Panc1 (cell line): ENCODE measurements at regions not wholly inside any gene's neighbourhood (a gene's known extent, or its start where the extent isn't known, plus 50 kb on each side); places are given as distances from the start of the nearest gene placed in this dataset.

Experiments
- ATAC-seq: fragments of 200-7000 bp; cut with Tn5 transposase; 2 replicates; pipeline ENCODE4 v1.9.1; 2020; ENCODE audit warnings: mild to moderate bottlenecking, moderate library complexity
- BruUV-seq: library from RNA; stranded (reverse); fragments of 400-500 nt; replicated peaks from 2 replicates; lab custom pipeline; 2021; lab: Mats Ljungman, UMichigan
- CTCF ChIA-PET: fragments of 300-600 bp; sonication (Branson Sonifier 250); formaldehyde crosslinking; loops from one replicate; lab custom pipeline; 2022; ENCODE audit warnings: antibody characterized with exemption; lab: Charles Lee
- POLR2A ChIA-PET: fragments of 300-600 bp; sonication (Branson Sonifier 250); formaldehyde crosslinking; loops from one replicate; lab custom pipeline; 2022; ENCODE audit warnings: antibody characterized with exemption; lab: Charles Lee
- DNase-seq: peaks from one replicate; pipeline ENCODE4 v3.0.0-alpha.2; 2010; ENCODE audit warnings: low read depth, low spot score
- H3K27ac ChIP-seq: 2 replicates; pipeline ENCODE4 v1.5.1; 2011; ENCODE audit warnings: mild to moderate bottlenecking, low read length, inconsistent platforms
- H3K27me3 ChIP-seq: fragments of 200-500 bp; sonication (Bioruptor generic); 2 replicates; pipeline ENCODE4 v1.6.0; 2014; ENCODE audit warnings: low read length, inconsistent platforms; ENCODE audit not compliant: control insufficient read depth, insufficient read depth
- H3K36me3 ChIP-seq: fragments of 200-500 bp; sonication (Bioruptor generic); 2 replicates; pipeline ENCODE4 v1.5.1; 2014; ENCODE audit warnings: inconsistent platforms, mild to moderate bottlenecking, low read length, moderate library complexity; ENCODE audit not compliant: control insufficient read depth, insufficient read depth
- H3K4me1 ChIP-seq: 2 replicates; pipeline ENCODE4 v1.5.1; 2011; ENCODE audit warnings: inconsistent platforms, mild to moderate bottlenecking, low read length, moderate library complexity; ENCODE audit not compliant: control insufficient read depth, insufficient read depth
- H3K4me3 ChIP-seq, 2 experiments: 2 replicates each; pipeline ENCODE4 v1.5.1; 2011 to 2012; ENCODE audit warnings: low read depth in 2 of 2, low read length in 2 of 2, mild to moderate bottlenecking in 2 of 2, inconsistent platforms in 1 of 2, moderate library complexity in 1 of 2
- H3K9me3 ChIP-seq: fragments of 200-500 bp; sonication (Bioruptor generic); 2 replicates; pipeline ENCODE4 v1.5.1; 2014; ENCODE audit warnings: low read depth, mild to moderate bottlenecking, inconsistent platforms, low read length, moderate library complexity; ENCODE audit not compliant: control insufficient read depth, insufficient read depth
- CTCF ChIP-seq: fragments of 450-650 bp; IDR thresholded peaks from 2 replicates; pipeline ENCODE4 v1.5.1; 2017; ENCODE audit warnings: mild to moderate bottlenecking
- POLR2AphosphoS5 ChIP-seq: IDR thresholded peaks from 2 replicates; pipeline ENCODE4 v1.6.1; 2012; ENCODE audit warnings: mild to moderate bottlenecking, low read depth, low read length, moderate library complexity
- REST ChIP-seq, 2 experiments: IDR thresholded peaks; 2 replicates each; pipeline ENCODE4 v1.6.1; 2011 to 2012; ENCODE audit warnings: low read depth in 2 of 2, control low read depth in 1 of 2, low read length in 1 of 2, mild to moderate bottlenecking in 1 of 2, moderate library complexity in 1 of 2; ENCODE audit not compliant: insufficient read depth in 1 of 2
- SIN3A ChIP-seq: IDR thresholded peaks from 2 replicates; pipeline ENCODE4 v1.6.1; 2012; ENCODE audit warnings: low read depth, mild to moderate bottlenecking, low read length, moderate library complexity, borderline replicate concordance; ENCODE audit not compliant: insufficient read depth
- TCF7L2 ChIP-seq: IDR thresholded peaks from 2 replicates; pipeline ENCODE4 v1.6.1; 2011; ENCODE audit warnings: mild to moderate bottlenecking, low read depth, low read length, inconsistent platforms
- in situ Hi-C: cut with HindIII; loops from 2 replicates; pipeline ENCODE4 v1.10.0; 2016; ENCODE audit warnings: low sequenced_read_pairs, low pct_unique_long_range_greater_than_20kb
- intact Hi-C: fragments of 100-400 bp; cut with micrococcal nuclease; formaldehyde crosslinking; loops from one replicate; pipeline ENCODE4 v1.10.0; 2022; ENCODE audit not compliant: unreplicated experiment

DNA sequence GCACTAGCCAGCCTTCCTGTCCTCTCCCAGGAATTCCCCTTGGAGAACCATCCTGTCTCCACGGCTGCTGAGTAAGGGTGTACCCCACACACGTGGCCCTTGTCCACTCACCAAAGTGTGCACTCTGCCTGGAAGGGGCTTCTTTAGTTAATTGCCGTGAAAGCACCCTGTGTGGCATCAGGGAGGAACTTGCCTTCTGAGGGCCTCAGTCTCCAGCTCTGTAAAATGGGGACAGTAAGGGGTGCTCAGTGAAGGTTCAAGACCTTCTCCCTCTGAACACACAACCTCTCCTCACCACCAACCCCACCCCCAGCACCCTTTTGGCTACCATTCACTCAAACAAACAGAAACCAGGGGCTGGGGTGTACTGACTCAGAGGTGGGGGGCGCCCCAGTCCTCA lies 59.1 kb upstream of the LHX1 start:
- Histone ChIP-seq H3K4me3 (no peak overlapping the region), H3K4me1 (no peaks in the 10 kb centered on the region), H3K9me3 (no peaks in the 10 kb centered on the region), H3K27ac (no peak overlapping the region), H3K27me3 (no peaks in the 10 kb centered on the region), H3K36me3 (no peaks in the 10 kb centered on the region)
- DNase-seq (no peak), ATAC-seq (no peak)
- CTCF ChIA-PET = no interaction called here
- in situ Hi-C loops (no loop called here), intact Hi-C loops (no loop called here)
- POLR2A ChIA-PET = no interaction called here
- no TSS peak for BruUV-seq
- TF ChIP-seq REST (IDR thresholded peaks at IDR 0.05; ENCODE audit: insufficient read depth in 1 of 2, low read depth in 2 of 2, low read length in 1 of 2) (no peak), TCF7L2 (no peak), POLR2AphosphoS5 (no peak), SIN3A (no peak), CTCF (no peak)

DNA sequence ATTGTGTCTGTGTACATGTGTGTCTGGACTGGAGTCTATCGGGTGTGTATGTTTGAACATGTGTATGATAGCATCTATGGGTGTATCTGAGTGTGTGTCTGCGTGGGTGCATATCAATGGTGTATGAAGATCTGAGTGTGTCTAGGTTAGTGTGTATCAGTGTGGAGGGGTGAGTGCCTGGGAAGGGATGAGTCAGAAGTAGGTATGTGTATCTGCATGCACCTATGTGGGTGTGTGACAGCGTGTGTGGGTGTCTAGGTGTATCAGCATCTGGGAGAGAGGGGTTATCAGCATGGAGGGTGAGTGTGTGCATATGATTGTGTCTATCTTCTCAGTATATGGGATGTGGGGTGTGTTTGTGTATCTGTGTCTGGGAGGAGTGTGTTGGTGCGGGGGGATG lies 58.2 kb upstream of the LHX1 start:
- no peak for DNase-seq
- no peaks in the 10 kb centered on the region for H3K36me3 ChIP-seq

More for the DNA sequence above, 58.2 kb upstream of the LHX1 start:
- H3K27me3 ChIP-seq = no peaks in the 10 kb centered on the region
- intact Hi-C loops = no loop called here
- POLR2A ChIA-PET = no interaction called here
- H3K27ac ChIP-seq = no peak overlapping the region
- in situ Hi-C loops = no loop called here
- H3K4me3 ChIP-seq = no peak overlapping the region
- ATAC-seq = no peak
- H3K9me3 ChIP-seq = no peaks in the 10 kb centered on the region
- H3K4me1 ChIP-seq = no peaks in the 10 kb centered on the region
- CTCF ChIA-PET = no interaction called here
- no TSS peak for BruUV-seq
- TF ChIP-seq SIN3A = no peak
- no peak for TF ChIP-seq POLR2AphosphoS5
- TF ChIP-seq CTCF = no peak
- no peak for TF ChIP-seq REST (IDR thresholded peaks at IDR 0.05; ENCODE audit: insufficient read depth in 1 of 2, low read depth in 2 of 2, low read length in 1 of 2)
- no peak for TF ChIP-seq TCF7L2
